ENCODE measurements at regions not wholly inside any gene's neighbourhood (a gene's known extent, or its start where the extent isn't known, plus 50 kb on each side); places are given as distances from the start of the nearest gene placed in this dataset.

GRCh38 chr18:53991202-53991601 is 233.3 kb downstream of the MBD2 start:
- DNase-seq = no peak
- Mint-ChIP-seq H3K27ac (no peak overlapping the region), H3K9me3 (no peaks in the 10 kb centered on the region), H3K4me1 (no peaks in the 10 kb centered on the region), H3K27me3 (no peaks in the 10 kb centered on the region), H3K4me3 (no peak overlapping the region), H3K36me3 (no peaks in the 10 kb centered on the region)

GRCh38 chr18:53990485-53990884 is 234.0 kb downstream of the MBD2 start:
- Mint-ChIP-seq H3K27ac (no peak overlapping the region), H3K36me3 (no peaks in the 10 kb centered on the region), H3K4me3 (no peak overlapping the region), H3K9me3 (no peaks in the 10 kb centered on the region), H3K4me1 (no peaks in the 10 kb centered on the region), H3K27me3 (no peaks in the 10 kb centered on the region)
- no peak for DNase-seq

- Mint-ChIP-seq H3K27ac (no peak overlapping the region), H3K4me3 (no peak overlapping the region), H3K36me3 (no peaks in the 10 kb centered on the region), H3K4me1 (no peaks in the 10 kb centered on the region), H3K27me3 (no peaks in the 10 kb centered on the region), H3K9me3 (peaks cover 2% of the 10 kb centered on the region)
- DNase-seq = no peak
Measured at GRCh38 chr18:53984021-53984420, 240.4 kb downstream of the MBD2 start.

- Mint-ChIP-seq H3K36me3 (no peaks in the 10 kb centered on the region), H3K27ac (no peak overlapping the region), H3K4me1 (no peaks in the 10 kb centered on the region), H3K4me3 (no peak overlapping the region), H3K9me3 (peaks cover 11% of the 10 kb centered on the region), H3K27me3 (no peaks in the 10 kb centered on the region)
- DNase-seq = no peak
Measured at GRCh38 chr18:53971331-53971730, 253.1 kb downstream of the MBD2 start.

- no peak overlapping the region for H3K27ac Mint-ChIP-seq
- H3K4me3 Mint-ChIP-seq = no peak overlapping the region
- H3K4me1 Mint-ChIP-seq = no peaks in the 10 kb centered on the region
- DNase-seq = no peak
- H3K36me3 Mint-ChIP-seq = no peaks in the 10 kb centered on the region
- no peaks in the 10 kb centered on the region for H3K9me3 Mint-ChIP-seq
- H3K27me3 Mint-ChIP-seq = no peaks in the 10 kb centered on the region
Measured at GRCh38 chr18:53952700-53953099, 271.8 kb downstream of the MBD2 start.

- H3K27ac Mint-ChIP-seq = no peak overlapping the region
- no peak overlapping the region for H3K4me3 Mint-ChIP-seq
- H3K27me3 Mint-ChIP-seq = no peaks in the 10 kb centered on the region
- no peaks in the 10 kb centered on the region for H3K36me3 Mint-ChIP-seq
- no peaks in the 10 kb centered on the region for H3K9me3 Mint-ChIP-seq
- no peak for DNase-seq
- no peaks in the 10 kb centered on the region for H3K4me1 Mint-ChIP-seq
Measured at GRCh38 chr18:53950545-53950944, 273.9 kb downstream of the MBD2 start.

- Mint-ChIP-seq H3K4me1 (no peaks in the 10 kb centered on the region), H3K27ac (no peak overlapping the region), H3K27me3 (no peaks in the 10 kb centered on the region), H3K4me3 (no peak overlapping the region), H3K36me3 (no peaks in the 10 kb centered on the region), H3K9me3 (peaks cover 4% of the 10 kb centered on the region)
- no peak for DNase-seq
Measured at GRCh38 chr18:53948991-53949390, 275.5 kb downstream of the MBD2 start.

GRCh38 chr18:53947092-53947640 is 277.3 kb downstream of the MBD2 start:
- Mint-ChIP-seq H3K27ac (no peak overlapping the region), H3K36me3 (no peaks in the 10 kb centered on the region), H3K27me3 (no peaks in the 10 kb centered on the region), H3K4me3 (no peak overlapping the region), H3K4me1 (no peaks in the 10 kb centered on the region), H3K9me3 (peaks cover 5% of the 10 kb centered on the region)
- DNase-seq = no peak

- H3K4me1 Mint-ChIP-seq = no peaks in the 10 kb centered on the region
- H3K27me3 Mint-ChIP-seq = no peaks in the 10 kb centered on the region
- H3K9me3 Mint-ChIP-seq = peaks cover 5% of the 10 kb centered on the region
Measured at GRCh38 chr18:53946594-53946993, 277.9 kb downstream of the MBD2 start.

GRCh38 chr18:53944721-53945120 is 279.7 kb downstream of the MBD2 start:
- H3K4me1 Mint-ChIP-seq = no peaks in the 10 kb centered on the region

More at GRCh38 chr18:53946594-53946993, 277.9 kb downstream of the MBD2 start:
- Mint-ChIP-seq H3K27ac (no peak overlapping the region), H3K36me3 (no peaks in the 10 kb centered on the region), H3K4me3 (no peak overlapping the region)
- no peak for DNase-seq

GRCh38 chr18:53943326-53943860 is 281.1 kb downstream of the MBD2 start:
- Mint-ChIP-seq H3K4me3 (no peak overlapping the region), H3K9me3 (peaks cover 5% of the 10 kb centered on the region), H3K36me3 (no peaks in the 10 kb centered on the region), H3K27me3 (no peaks in the 10 kb centered on the region), H3K4me1 (no peaks in the 10 kb centered on the region), H3K27ac (no peak overlapping the region)
- no peak for DNase-seq

More at GRCh38 chr18:53944721-53945120, 279.7 kb downstream of the MBD2 start:
- H3K36me3 Mint-ChIP-seq = no peaks in the 10 kb centered on the region
- peaks cover 5% of the 10 kb centered on the region for H3K9me3 Mint-ChIP-seq
- H3K27ac Mint-ChIP-seq = no peak overlapping the region
- no peak overlapping the region for H3K4me3 Mint-ChIP-seq
- no peak for DNase-seq
- H3K27me3 Mint-ChIP-seq = no peaks in the 10 kb centered on the region

- Mint-ChIP-seq H3K27me3 (no peaks in the 10 kb centered on the region), H3K36me3 (no peaks in the 10 kb centered on the region), H3K4me3 (no peak overlapping the region), H3K4me1 (no peaks in the 10 kb centered on the region), H3K27ac (no peak overlapping the region), H3K9me3 (peaks cover 5% of the 10 kb centered on the region)
- DNase-seq = no peak
Measured at GRCh38 chr18:53941601-53942338, 282.7 kb downstream of the MBD2 start.

GRCh38 chr18:53937037-53937436 is 287.4 kb downstream of the MBD2 start:
- no peaks in the 10 kb centered on the region for H3K27me3 Mint-ChIP-seq
- no peak overlapping the region for H3K4me3 Mint-ChIP-seq
- H3K4me1 Mint-ChIP-seq = no peaks in the 10 kb centered on the region
- no peak overlapping the region for H3K27ac Mint-ChIP-seq
- no peaks in the 10 kb centered on the region for H3K9me3 Mint-ChIP-seq
- no peaks in the 10 kb centered on the region for H3K36me3 Mint-ChIP-seq
- DNase-seq = no peak

GRCh38 chr18:53935803-53936202 is 288.7 kb downstream of the MBD2 start:
- H3K27me3 Mint-ChIP-seq = no peaks in the 10 kb centered on the region
- DNase-seq = no peak
- no peak overlapping the region for H3K27ac Mint-ChIP-seq
- H3K9me3 Mint-ChIP-seq = no peaks in the 10 kb centered on the region
- no peak overlapping the region for H3K4me3 Mint-ChIP-seq
- H3K36me3 Mint-ChIP-seq = no peaks in the 10 kb centered on the region
- H3K4me1 Mint-ChIP-seq = no peaks in the 10 kb centered on the region

- Mint-ChIP-seq H3K9me3 (no peaks in the 10 kb centered on the region), H3K27me3 (no peaks in the 10 kb centered on the region), H3K4me1 (no peaks in the 10 kb centered on the region), H3K27ac (no peak overlapping the region), H3K4me3 (no peak overlapping the region), H3K36me3 (no peaks in the 10 kb centered on the region)
- no peak for DNase-seq
Measured at GRCh38 chr18:53935399-53935798, 289.1 kb downstream of the MBD2 start.
